GF-D8 (cell line): ENCODE measurements at regions not wholly inside any gene's neighbourhood (a gene's known extent, or its start where the extent isn't known, plus 50 kb on each side); places are given as distances from the start of the nearest gene placed in this dataset.
"Not testable (repeated sequence)": the region's sequence is repeated elsewhere in the genome, so short reads cannot be mapped to it uniquely, and the experiment has no call there.

ENCODE experiments used
- DNase-seq: peaks from one replicate; lab custom pipeline; 2025; lab: John Stamatoyannopoulos, UW

DNA sequence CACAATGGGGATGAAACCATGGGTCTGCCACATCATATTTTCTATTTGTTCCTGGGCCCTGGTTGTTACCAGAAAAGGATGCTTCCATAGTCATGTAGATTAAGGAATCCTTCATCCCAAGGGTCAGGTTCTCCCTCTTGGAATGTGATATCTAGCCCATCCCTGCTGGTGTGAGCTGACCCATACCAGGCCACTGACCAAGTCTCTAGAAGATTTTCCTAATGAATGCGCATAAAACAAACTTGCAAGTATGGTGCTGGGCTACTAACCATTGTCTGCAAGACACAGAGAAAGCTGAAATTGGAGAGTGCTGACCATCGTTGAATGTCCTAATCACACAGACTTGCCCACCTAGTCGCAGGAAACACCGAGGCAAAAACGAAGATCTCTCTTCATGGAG, 972.6 kb downstream of the EFNA5 start:
- no peak for DNase-seq

DNA sequence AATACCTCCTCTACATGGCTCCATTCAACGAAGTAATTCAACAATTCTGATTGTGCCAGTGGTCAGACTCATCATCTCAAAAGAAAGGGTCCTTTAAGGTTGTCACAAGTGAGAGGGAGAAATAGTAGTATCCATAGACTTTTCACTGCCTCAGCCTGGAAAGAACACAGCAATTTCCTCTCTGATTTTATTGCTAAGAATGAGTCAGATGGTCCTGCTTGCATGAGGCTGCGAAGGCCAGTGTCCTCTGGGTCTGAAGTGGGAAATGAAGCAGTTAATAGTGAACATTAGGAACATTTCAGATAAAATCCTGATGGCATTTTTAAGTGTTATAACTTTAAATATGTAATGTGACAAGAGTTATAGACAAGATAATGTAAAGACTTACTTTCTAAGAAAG, 979.0 kb downstream of the EFNA5 start:
- DNase-seq, result no peak

DNA sequence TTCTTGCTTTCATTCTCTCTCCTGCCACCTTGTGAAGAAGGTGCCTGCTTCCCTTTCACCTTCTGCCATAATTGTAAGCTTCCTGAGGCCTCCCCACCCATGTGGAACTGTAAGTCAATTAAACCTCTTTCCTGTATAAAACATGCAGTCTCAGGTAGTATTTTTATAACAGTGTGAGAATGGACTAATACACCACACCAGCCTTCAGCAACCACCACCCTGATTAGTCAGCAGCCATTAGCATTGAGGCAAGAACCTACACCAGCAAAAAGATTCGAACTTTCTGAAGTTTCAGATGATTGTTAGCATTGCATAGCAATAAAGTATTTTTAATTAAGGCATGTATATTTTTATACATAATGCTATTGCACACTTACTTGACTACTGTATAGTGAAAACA, 980.2 kb downstream of the EFNA5 start:
- no peak for DNase-seq

DNA sequence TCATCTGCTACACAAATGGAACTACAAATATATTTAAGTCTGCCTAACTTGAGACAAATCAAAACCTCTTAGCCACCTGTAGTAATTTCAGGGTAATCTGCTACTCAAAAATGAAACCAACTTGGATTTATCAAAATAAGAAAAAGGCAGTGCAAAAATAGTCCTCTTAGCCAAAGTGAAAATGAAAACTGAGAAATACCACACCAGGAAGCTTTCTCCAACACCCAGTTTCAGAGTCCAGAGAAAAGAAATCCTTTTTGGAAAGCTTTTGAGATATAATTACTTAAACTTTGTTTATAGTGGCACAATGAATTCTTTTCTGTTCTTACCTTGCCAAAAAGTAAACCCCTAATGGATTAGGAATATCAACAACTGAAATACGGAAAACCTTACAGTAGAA, 990.4 kb downstream of the EFNA5 start:
- DNase-seq, result no peak

DNA sequence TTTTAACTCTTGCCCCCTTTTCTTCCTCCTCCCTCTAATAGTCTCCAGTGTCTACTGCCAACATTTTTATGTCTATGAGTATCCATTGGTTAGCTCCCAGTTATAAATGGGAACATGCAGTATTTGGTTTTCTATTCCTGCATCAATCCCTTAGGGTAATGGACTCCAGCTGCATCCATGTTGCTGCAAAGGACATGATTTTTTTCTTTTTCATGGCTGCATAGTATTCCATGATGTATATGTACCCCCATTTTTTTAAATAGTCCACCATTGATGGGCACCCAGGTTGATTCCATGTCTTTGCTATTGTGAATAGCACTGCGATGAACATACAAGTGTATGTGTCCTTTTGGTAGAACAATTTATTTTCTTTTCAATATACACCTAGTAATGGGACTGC, 993.7 kb downstream of the EFNA5 start:
- DNase-seq, result no peak

DNA sequence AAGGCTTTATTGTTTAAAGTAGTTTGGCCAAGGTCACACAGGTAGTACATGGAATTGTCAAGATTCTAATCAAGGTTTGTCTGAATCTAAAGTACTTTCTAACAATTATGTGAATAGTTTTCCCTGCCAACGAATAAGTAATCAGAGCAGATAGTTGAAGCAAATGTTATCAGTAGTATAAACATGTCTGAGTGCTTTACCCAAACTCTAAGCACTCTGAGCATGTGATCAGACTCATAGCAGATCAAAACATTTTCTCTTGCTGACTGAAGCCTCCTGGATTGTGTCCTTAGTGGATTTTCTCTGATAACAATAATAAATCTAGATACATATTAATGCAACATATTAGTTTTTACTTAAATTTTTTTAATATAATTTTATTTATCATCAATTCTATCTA, 995.0 kb downstream of the EFNA5 start:
- DNase-seq, result no peak

DNA sequence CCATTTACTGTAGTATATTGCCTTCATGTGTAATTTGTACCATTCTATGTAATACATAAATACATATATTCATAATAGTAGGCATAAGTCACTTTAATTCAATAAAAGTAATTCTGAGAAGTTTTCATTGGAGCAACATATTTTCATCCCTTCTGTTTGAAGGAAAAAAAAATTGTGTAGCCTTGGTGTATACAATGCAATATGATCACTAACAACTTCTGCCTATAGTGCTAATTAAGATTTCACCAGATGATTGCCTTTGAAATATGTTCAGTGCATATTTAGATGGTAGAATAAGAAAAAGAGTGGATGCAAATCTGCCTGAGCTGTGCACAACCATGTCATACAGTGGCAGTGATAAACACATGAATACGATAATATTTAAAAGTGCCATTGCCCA, 996.8 kb downstream of the EFNA5 start:
- no peak for DNase-seq

DNA sequence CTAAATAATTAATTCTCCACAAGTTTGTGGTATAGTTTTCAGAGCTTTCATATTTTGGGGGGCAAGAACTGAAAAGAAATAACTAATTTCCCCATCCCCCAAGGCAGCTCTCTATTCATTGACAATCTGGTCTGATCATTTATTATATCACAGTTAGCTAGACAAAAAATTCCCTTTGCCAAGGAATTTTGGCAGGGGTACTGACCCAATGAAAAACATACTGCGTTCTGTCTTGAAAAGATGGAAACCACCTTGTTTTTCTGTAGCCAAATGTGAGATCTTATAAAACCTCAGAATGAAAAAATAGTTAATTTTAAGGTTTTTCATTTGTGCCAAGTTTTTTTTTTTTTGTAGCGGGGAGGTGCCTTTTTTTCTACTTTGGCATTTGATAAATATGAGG, 1008.9 kb downstream of the EFNA5 start:
- DNase-seq, result no peak

DNA sequence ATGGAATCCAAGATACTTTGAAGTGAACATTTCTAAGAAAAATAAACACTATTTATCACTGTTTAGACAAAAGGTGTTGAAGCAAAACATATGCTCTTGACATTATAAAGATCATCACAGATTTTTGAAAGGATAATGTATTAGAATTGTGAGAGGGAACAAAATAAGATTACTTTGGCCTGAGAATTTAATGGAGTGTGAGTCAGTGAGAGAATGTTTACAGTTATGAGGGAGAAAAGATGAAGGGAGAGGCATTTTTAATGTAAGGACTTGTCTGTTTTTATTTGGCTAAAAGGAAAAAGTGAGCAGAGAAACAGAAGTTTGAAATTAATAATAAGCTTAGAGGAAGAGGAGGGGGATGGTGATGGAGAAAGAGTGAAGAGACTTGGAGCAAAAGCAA, 1010.1 kb downstream of the EFNA5 start:
- no peak for DNase-seq

DNA sequence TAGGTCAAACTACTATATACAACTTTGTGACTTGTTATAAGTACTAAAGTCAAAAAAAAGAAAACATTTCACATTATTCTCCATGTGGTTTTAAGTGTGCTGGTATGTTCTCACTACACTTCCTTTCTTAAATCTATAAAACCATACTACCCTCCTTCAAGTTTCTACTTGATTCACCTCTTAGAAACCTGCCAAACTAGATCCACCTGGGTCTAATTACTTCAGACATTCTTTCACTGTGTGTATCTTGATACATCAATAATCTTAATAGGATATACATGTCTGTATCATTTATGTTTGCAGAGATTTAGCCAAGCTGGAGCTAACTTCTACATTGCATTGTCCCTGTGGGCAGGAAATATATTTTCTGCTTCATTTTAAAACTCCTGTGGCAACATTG, 1012.6 kb downstream of the EFNA5 start:
- DNase-seq, result no peak

DNA sequence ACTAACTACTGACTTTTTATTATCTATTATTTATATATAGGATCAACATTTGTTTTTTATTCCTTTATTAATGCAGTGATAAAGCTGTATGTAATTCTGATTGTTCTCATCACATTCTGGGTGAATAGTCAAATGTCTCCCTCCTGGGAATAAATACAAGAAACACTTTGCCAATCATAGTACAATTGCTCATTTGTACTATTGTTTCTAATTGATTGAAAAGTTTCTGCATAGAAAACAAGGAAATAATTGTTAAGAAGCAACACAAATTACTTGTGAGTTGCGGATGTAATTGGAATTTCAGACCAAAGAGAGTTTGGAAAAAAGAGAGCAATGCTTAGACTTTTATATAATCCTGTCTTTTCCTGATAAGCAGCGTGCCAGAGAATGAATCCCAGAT, 1013.9 kb downstream of the EFNA5 start:
- DNase-seq, result no peak

DNA sequence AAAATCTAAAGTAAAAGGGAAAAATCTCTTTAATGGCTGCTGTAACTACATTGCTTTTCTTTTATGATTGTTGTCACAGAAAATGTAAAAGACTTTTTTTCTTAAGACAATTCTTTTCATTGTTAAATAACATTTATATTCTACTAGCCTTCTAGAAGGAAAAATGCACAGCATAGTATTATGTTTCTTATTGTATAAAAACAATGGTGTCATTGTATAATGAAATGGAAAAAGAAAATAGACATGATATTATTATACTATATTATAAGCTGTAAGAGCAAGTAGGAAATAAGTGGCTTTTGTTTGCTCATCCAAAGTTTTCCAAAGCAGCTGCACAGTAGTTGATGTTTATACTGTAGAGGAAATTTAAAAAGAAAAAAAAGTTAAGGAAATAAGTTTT, 1021.7 kb downstream of the EFNA5 start:
- no peak for DNase-seq

DNA sequence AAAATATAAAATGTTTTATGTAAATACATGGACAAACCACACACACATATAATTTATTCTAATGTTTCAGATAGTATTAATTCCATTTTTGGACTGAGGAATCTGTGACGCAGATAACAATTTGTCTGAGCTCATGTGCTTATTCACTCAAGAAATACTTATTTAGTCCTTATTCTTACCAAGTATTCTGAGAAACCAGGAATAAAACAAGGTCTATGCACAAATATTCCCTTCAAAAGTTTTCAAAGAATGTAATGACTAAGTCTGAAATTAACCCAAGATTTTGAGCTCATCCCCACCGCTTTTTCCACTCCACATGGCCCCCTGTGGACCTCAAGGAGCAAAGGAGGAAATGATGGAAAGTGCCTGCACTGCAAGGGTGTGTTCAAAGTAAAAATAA, 1022.3 kb downstream of the EFNA5 start:
- DNase-seq, result no peak

DNA sequence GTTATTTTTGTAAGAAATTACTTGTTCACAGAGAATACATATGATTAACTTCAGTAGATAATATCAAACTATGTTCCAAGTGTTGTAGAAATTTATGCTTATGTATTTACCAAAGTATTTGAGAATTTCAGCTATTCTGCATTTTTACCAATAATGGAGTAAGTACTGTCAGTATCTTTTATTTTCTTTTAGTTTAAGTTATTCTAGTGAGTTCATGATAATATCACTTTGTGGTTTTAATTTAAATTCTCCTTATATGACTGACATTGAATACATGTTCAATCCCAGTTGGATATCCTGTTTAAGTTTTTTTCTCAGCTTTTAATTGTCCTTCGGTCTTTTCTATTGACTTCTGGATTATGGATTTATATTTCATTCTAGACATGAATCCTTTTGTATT, 1024.6 kb downstream of the EFNA5 start:
- DNase-seq, result no peak

DNA sequence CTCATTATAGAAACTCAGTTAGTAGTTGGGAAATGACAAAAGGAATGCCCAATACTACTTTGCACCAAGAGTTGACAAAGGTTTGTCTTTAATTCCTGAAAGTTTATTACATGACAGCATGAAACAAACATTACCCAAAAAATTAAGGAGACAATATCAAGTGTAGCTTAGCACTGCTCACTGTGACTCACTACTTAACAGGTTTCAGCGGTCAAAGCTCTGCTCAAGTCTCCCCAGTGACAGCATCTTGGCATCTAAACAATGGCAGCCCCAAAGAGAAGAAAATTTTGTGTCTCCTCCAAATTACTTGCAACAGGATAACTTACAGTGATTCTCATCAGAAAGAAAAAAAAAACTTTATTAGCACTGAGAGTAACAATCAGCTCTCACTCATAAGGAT, 1030.2 kb downstream of the EFNA5 start:
- no peak for DNase-seq

DNA sequence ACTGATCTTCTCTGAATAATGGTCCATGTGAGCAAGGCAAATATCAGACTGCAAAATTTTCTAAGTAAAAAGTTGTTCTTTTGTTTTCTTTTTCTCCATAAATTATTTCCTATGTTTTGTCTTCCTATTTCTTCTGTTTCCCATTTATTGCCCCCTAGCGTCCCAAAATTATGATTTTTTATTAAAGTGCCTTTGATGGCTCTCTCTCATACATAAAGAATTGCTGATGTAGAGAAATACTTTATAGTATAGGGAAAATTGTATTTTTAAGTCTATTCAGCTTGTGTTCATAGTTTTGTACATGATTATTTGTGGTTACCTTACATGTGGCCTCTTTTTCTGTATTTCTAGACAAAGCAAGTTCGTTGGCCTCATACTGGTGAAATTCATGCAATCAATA, 1031.2 kb downstream of the EFNA5 start:
- no peak for DNase-seq

DNA sequence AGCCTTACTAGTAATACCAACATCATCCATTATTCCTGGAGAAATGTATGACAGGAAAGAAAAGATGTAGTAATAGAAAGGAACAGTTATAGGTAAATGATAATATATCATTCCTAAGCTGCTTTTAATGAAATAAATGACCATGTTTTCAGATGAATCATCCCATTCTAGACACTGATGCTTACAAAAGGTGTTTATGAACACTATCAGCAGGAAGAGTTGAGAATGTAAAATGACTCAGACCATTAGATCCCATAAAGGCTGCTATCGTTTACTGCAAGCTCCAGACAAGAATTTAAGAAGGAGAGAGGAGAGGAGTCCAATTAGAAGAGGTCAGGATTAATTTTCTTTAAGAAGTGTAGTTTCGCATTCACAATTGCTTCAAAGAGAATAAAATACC, 1033.5 kb downstream of the EFNA5 start:
- no peak for DNase-seq

DNA sequence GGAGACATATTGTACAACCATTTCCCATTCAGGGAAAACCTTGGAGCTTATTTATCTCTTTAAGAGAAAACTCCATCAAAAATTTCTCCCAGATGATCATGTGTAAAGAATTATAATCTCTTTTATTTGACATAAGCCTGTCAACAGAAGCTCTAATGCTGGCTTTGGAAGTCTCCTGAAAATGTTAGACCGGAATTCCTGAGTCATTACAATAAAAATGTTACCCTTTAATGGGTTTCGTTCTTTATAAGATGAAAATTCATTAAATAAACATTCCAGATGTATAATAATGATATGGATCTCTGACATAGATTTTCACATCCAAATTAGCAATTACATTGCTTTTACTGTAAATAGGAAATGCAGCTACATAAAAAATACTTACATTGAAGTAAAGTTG, 1036.4 kb downstream of the EFNA5 start:
- no peak for DNase-seq

DNA sequence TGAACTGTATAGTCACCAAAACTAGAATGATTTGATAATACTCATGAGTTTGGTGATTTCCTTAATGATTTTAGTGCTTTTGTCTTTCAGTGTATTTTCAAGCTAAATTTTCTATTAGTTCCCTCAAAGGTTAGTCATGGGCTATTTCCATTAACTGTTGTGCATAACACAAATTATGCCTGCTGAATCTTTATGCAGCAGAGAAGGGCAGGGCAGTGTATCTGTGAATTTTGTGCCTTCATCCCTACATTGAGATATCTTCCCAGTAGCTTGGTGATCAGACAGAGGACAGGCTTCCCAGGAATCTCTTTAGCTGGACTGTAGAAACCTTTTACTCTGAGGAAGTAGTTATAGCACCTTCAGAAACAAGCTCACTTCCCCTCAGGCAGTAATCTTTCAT, 1036.9 kb downstream of the EFNA5 start:
- DNase-seq, result no peak

DNA sequence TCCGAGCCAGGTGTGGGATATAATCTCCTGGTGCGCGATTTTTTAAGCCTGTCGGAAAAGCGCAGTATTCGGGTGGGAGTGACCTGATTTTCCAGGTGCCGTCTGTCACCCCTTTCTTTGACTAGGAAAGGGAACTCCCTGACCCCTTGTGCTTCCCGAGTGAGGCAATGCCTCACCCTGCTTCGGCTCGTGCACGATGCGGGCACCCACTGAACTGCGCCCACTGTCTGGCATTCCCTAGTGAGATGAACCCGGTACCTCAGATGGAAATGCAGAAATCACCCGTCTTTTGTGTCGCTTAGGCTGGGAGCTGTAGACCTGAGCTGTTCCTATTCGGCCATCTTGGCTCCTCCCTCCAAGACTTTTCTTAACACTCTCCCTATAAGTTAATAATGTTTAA, 1042.3 kb downstream of the EFNA5 start:
- DNase-seq, result not testable (repeated sequence)

DNA sequence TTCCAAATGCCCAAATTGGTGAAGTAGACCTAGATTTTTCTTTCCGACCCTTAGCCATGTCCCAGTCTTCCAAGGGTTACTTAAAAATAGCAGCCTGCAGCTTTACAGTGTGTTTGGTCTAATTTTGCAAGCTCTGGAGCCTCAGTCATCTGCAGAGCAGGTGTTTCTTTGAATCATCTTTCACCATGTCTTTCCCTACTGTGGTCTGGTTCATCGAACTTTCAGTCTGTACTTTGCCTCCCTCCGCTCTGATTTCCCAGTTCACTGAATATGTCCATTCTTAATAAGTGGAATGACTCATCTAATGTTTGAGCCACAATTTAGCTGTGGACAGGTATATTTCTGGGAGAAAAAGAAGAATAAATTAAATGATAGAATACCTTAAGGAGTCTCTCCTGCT, 1060.7 kb downstream of the EFNA5 start:
- DNase-seq, result no peak

DNA sequence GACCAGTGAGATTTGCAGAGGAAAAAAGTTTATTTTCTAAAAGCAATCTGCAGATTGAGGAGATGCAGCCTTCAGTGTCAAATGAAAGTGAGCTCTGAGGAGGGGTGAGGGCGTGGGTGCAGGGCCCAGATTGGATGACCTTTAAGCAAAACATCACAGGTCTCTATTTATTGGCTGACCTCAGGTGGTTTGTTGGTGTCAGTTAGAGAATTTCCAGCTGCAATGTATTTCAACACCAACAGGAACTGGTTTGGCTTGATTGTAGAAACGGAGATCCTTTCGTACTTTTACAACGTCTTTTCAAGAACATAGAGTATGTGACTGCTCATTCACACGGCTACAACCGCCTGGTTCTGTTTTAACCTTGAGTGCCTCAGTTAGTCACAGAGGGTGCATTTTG, 1069.1 kb downstream of the EFNA5 start:
- DNase-seq, result no peak

DNA sequence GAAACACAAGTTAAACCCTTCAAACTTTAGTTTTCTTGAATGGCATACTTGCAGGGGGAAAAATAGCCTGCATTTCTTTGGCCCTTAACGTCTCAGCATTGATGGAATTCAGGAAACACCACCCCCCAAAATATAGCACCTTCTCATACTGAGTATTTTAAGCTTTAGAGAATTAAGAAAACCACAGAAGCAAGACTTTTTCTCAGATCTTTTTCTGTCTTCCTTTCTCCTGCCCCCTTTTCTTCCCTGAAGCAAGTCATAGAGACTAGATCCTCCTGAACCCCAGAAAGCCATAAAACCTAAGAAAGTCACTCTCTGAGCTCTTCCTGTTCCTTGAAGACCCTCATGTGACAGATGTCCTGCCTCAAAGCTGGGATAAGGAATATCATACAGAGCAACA, 1069.9 kb downstream of the EFNA5 start:
- DNase-seq, result no peak

DNA sequence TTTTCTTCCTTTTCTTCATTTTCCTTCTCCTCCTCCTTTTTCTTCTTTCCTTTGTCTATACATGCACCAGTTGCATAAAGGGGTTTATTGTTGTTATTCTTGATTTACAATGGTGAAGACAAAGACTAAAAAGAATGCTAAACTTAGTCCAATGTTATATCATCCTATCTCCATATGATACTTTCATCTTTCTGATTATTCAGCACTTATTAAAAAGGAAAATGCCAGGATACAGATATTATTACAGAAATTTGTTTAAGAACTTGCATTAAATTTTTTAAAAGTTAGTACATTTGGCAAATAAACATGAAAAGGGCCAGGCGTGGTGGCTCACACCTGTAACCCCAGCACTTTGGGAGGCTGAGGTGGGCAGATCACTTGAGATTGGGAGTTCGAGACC, 1074.9 kb downstream of the EFNA5 start:
- DNase-seq, result no peak

DNA sequence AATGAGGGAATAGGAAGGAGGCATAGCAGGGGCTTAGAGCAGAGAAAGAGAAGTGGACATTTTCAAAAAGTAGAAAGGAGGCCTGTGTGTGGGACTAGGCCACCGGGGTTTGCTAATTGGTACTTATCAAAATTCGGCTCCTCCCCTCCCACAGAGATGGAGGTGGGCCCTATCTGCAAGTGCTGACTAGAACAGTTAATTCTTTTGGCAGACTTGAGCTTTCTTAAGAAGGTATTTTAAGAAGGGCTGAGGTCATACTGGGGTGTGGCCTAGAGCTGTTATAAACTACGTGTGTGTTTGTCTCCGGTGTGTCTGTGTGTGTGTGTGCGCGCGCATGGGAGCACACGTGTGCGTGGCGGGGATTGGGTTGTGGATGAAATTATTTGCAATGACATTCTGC, 1086.5 kb downstream of the EFNA5 start:
- no peak for DNase-seq
